ENCODE measurements at regions not wholly inside any gene's neighbourhood (a gene's known extent, or its start where the extent isn't known, plus 50 kb on each side); places are given as distances from the start of the nearest gene placed in this dataset.

DNA sequence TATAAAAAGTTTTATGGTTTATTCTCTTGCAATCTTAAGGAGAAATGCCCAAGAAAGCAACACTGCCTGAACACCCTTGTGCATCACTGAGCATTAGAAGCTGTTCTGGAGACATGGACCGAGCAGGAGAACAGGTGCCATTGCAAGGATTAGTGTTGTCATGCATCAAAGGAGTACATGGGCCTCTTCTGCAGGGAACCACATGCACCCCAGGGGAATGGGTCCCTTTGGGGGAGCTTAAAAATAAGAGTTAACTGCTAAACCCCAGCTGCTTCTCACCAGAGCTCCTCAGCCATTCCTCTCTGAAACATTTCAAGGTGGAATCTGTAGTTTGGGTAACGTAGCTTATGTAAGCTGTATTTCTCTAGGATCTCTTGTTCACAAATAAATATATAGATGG lies 353.0 kb upstream of the SLC7A11 start:
- no peak for DNase-seq
- POLR2A ChIA-PET (ENCODE audit: unreplicated experiment): no interaction called here
- BruUV-seq (replicated peaks): no TSS peak

DNA sequence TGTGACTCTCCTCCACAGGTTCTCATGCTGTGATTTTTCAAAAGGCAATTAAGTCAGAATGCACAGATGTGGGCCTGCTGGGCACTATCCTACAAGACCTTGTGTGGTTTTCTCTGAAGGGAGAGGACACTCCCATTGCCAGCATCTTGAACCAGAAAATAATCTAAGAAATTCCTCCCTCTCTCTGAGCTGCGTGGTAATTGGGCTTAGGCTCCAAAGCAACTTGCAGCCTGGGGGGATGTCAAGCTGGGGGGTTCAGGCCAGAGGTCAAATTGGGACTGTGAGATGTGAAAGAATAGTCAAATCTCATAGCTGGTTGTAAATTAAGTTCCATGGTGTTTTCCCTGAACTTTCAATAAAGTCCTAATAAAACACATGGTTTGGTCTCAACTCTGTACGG lies 350.6 kb upstream of the SLC7A11 start:
- H3K4me3 ChIP-seq (ENCODE audit: low read length): no peak overlapping the region
- DNase-seq (no peak), ATAC-seq (no peak)
- H3K27ac ChIP-seq (ENCODE audit: low read length): no peak overlapping the region
- no peaks in the 10 kb centered on the region for H3K79me2 ChIP-seq (ENCODE audit: low read length)
- intact Hi-C loops (cut with micrococcal nuclease): no loop called here
- TF ChIP-seq, protein P1, sequence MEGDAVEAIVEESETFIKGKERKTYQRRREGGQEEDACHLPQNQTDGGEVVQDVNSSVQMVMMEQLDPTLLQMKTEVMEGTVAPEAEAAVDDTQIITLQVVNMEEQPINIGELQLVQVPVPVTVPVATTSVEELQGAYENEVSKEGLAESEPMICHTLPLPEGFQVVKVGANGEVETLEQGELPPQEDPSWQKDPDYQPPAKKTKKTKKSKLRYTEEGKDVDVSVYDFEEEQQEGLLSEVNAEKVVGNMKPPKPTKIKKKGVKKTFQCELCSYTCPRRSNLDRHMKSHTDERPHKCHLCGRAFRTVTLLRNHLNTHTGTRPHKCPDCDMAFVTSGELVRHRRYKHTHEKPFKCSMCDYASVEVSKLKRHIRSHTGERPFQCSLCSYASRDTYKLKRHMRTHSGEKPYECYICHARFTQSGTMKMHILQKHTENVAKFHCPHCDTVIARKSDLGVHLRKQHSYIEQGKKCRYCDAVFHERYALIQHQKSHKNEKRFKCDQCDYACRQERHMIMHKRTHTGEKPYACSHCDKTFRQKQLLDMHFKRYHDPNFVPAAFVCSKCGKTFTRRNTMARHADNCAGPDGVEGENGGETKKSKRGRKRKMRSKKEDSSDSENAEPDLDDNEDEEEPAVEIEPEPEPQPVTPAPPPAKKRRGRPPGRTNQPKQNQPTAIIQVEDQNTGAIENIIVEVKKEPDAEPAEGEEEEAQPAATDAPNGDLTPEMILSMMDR (conservative IDR thresholded peaks at IDR 0.05; ENCODE audit: low read depth, low read length): no peak
- TF ChIP-seq EZH2 (IDR thresholded peaks at IDR 0.05; ENCODE audit: low read length, unreplicated experiment) (no peak), EZH2phosphoT487 (IDR thresholded peaks at IDR 0.05; ENCODE audit: borderline replicate concordance, low read length) (no peak)
- H3K27me3 ChIP-seq (ENCODE audit: low read length): no peaks in the 10 kb centered on the region
- H3K4me1 ChIP-seq (ENCODE audit: insufficient read depth, low read length): no peaks in the 10 kb centered on the region
- no peaks in the 10 kb centered on the region for H4K20me1 ChIP-seq (ENCODE audit: low read length)
- no peaks in the 10 kb centered on the region for H3K36me3 ChIP-seq (ENCODE audit: low read depth, low read length)
- no peaks in the 10 kb centered on the region for H3K9me2 ChIP-seq (replicated peaks; ENCODE audit: low read length)
- H3K9ac ChIP-seq (ENCODE audit: low read length): no peak overlapping the region
- H3F3A ChIP-seq (ENCODE audit: low read length, unreplicated experiment): no peaks in the 10 kb centered on the region
- POLR2A ChIA-PET (ENCODE audit: unreplicated experiment): no interaction called here
- H2AFZ ChIP-seq (ENCODE audit: low read length): no peak overlapping the region
- H3K9me3 ChIP-seq (ENCODE audit: low read length): no peaks in the 10 kb centered on the region
- no peak overlapping the region for H3K4me2 ChIP-seq (ENCODE audit: low read length)
- CTCF ChIA-PET: no interaction called here
- BruUV-seq (replicated peaks): no TSS peak

More for the DNA sequence above, 353.0 kb upstream of the SLC7A11 start:
- Histone ChIP-seq H3K79me2 (ENCODE audit: low read length) (no peaks in the 10 kb centered on the region), H3K27ac (ENCODE audit: low read length) (no peak overlapping the region), H3F3A (ENCODE audit: low read length, unreplicated experiment) (no peaks in the 10 kb centered on the region), H3K4me2 (ENCODE audit: low read length) (no peak overlapping the region), H3K36me3 (ENCODE audit: low read depth, low read length) (no peaks in the 10 kb centered on the region), H3K9me2 (replicated peaks; ENCODE audit: low read length) (no peaks in the 10 kb centered on the region), H3K9me3 (ENCODE audit: low read length) (no peaks in the 10 kb centered on the region), H2AFZ (ENCODE audit: low read length) (no peak overlapping the region), H3K4me3 (ENCODE audit: low read length) (no peak overlapping the region), H3K4me1 (ENCODE audit: insufficient read depth, low read length) (no peaks in the 10 kb centered on the region), H3K27me3 (ENCODE audit: low read length) (no peaks in the 10 kb centered on the region), H3K9ac (ENCODE audit: low read length) (no peak overlapping the region), H4K20me1 (ENCODE audit: low read length) (no peaks in the 10 kb centered on the region)
- intact Hi-C loops (cut with micrococcal nuclease): no loop called here
- ATAC-seq: no peak
- CTCF ChIA-PET: no interaction called here
- TF ChIP-seq, protein P1 (conservative IDR thresholded peaks at IDR 0.05; ENCODE audit: low read depth, low read length): no peak
- no peak for TF ChIP-seq EZH2 (IDR thresholded peaks at IDR 0.05; ENCODE audit: low read length, unreplicated experiment)
- no peak for TF ChIP-seq EZH2phosphoT487 (IDR thresholded peaks at IDR 0.05; ENCODE audit: borderline replicate concordance, low read length)

DNA sequence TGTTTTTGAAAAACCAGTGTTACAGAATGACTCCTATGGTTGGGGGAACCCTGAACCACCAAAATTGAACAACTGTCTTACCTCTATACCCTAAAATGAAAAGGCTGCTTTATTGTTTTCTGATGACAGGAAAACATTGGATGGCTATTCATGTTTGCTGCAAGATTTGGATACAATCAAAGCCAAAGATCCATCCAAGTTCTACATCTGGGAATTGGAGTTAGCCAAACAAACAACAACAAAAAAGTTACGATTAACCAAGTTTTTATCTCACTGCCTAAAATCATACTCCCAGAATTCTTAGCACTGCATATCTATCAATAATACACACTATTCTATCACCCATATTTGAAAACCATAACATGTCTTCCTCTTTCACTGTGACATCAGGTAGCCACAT lies 349.7 kb upstream of the SLC7A11 start:
- H3K36me3 ChIP-seq (ENCODE audit: low read depth, low read length): no peaks in the 10 kb centered on the region
- TF ChIP-seq, protein P1 (conservative IDR thresholded peaks at IDR 0.05; ENCODE audit: low read depth, low read length): no peak
- TF ChIP-seq EZH2 (IDR thresholded peaks at IDR 0.05; ENCODE audit: low read length, unreplicated experiment): no peak
- no peak for TF ChIP-seq EZH2phosphoT487 (IDR thresholded peaks at IDR 0.05; ENCODE audit: borderline replicate concordance, low read length)
- H3K27ac ChIP-seq (ENCODE audit: low read length): no peak overlapping the region
- no peaks in the 10 kb centered on the region for H3K4me1 ChIP-seq (ENCODE audit: insufficient read depth, low read length)
- intact Hi-C loops (cut with micrococcal nuclease): no loop called here
- POLR2A ChIA-PET (ENCODE audit: unreplicated experiment): no interaction called here
- no TSS peak for BruUV-seq (replicated peaks)
- H3K4me2 ChIP-seq (ENCODE audit: low read length): no peak overlapping the region
- H4K20me1 ChIP-seq (ENCODE audit: low read length): no peaks in the 10 kb centered on the region
- DNase-seq (no peak), ATAC-seq (no peak)
- no peaks in the 10 kb centered on the region for H3K9me3 ChIP-seq (ENCODE audit: low read length)
- no peaks in the 10 kb centered on the region for H3K9me2 ChIP-seq (replicated peaks; ENCODE audit: low read length)
- H3K9ac ChIP-seq (ENCODE audit: low read length): no peak overlapping the region
- H2AFZ ChIP-seq (ENCODE audit: low read length): no peak overlapping the region
- no peak overlapping the region for H3K4me3 ChIP-seq (ENCODE audit: low read length)
- no peaks in the 10 kb centered on the region for H3F3A ChIP-seq (ENCODE audit: low read length, unreplicated experiment)
- no peaks in the 10 kb centered on the region for H3K27me3 ChIP-seq (ENCODE audit: low read length)
- H3K79me2 ChIP-seq (ENCODE audit: low read length): no peaks in the 10 kb centered on the region
- CTCF ChIA-PET: no interaction called here

Data from PC-3 (cell line).